GM12801 (cell line): ENCODE measurements at regions not wholly inside any gene's neighbourhood (a gene's known extent, or its start where the extent isn't known, plus 50 kb on each side); places are given as distances from the start of the nearest gene placed in this dataset.

Source experiments
- CTCF ChIP-seq: IDR thresholded peaks from one replicate; pipeline ENCODE4 v1.5.1; 2011; ENCODE audit warnings: control low read depth; ENCODE audit not compliant: insufficient read length; ENCODE audit errors: extremely low read depth

DNA sequence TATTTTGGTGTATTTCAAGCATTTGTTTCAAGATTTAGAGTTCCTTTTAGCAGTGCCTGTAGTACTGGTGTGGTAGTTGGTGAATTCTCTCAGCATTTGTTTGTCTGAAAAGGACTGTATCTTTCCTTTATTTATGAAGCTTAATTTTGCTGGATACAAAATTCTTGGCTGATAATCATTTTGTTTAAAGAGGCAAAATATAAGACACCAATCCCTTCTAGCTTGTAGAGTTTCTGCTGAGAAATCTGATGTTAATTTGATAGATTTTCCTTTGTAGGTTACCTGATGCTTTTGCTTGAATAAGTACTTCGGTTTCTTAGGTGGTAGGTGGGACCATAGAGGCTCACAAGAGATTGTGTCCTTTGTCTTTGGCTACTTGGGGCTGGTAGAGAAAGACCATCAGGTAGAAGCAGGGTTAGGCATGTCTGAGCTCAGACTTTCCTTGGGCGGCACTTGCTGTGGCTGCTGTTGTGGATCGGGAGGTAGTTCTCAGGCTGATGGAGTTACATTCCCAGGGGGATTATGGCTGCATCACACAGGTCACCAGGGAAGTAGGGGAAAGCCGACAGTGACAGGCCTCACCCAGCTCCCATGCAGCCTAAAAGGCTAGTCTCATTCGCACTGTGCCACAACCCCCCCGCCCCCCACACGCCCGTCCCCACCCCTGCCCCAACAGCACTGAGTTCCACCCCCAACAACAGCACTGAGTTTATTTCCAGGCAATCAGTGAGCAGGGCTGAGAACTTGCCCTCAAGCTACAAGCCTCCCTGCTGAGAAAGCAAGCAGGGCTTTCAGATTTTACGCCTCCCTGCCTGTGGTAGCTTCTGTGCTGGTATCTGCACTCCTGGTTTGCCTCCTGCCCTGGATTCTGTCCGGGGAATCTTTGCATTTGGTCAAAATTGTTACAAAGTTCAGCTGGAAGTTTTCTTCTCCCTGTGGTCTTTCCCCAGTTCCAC, 127.1 kb upstream of the GLRA1 start:
- TF ChIP-seq CTCF, result no peak

GRCh38 chr5:152046361-152046760, 121.7 kb upstream of the GLRA1 start:
- TF ChIP-seq CTCF, result no peak

GRCh38 chr5:152016421-152016820, 91.8 kb upstream of the GLRA1 start:
- no peak for TF ChIP-seq CTCF

DNA sequence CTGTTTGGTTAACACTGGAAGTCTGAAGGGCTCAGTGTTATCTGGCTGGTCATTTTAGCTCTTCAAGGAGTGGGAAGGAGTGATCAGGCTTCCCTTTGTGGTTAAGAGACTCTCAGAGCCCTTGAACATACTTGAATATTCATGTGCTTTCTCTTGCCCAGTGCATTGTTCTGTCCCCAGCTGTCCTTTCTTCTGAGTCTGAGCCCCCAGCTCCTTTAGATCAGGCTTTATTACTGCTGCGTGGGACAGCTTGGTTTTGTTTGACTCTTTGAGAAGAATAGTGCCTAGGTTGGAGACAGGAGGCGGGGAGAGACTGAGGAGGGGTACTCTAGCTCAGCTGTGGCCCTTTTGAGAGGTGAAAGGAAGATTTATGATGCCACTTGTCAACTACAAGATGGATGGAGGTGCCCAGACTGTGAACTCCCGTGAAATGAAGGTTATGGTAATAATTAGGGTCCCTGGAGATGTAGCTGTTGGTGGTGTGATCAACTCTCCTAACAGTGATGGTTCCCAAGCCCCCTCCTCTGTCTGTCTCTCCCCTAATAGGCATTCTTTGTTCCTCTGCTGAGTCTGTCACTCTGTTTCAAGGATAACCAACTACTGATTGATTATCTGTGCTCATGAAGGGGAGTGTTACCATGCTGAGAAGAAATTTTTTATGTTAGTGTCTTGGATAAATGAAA, 83.1 kb upstream of the GLRA1 start:
- no peak for TF ChIP-seq CTCF

DNA sequence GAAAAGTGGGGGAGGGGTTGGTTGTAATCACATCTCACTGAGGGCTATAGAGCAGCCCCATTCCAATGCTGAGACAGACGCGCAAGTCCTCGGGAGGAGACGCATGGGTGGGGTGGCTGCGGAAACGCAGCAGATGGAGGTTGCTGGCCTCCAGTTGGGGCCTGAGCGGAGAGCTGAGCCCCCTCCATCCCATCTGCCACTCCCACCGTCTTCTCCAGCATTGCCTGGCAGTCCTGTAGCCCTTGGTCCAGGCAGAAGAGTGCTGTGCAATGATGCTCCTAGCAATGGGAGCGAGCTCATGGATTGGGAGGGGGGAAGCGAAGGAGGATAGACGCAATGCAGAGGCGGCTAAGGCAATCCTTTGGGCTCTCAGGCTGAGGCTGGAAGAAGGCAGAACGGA, 79.4 kb upstream of the GLRA1 start:
- TF ChIP-seq CTCF, result no peak
